HFFc6 (cell line): ENCODE measurements at regions not wholly inside any gene's neighbourhood (a gene's known extent, or its start where the extent isn't known, plus 50 kb on each side); places are given as distances from the start of the nearest gene placed in this dataset.

Experiments used
- DNase-seq: peaks from one replicate; pipeline ENCODE4 v3.0.0-alpha.2; 2018
- H3K27ac Mint-ChIP-seq: 2 replicates; pipeline ENCODE4 v1.8.0; 2020; ENCODE audit warnings: mild to moderate bottlenecking, mixed read lengths
- H3K27me3 Mint-ChIP-seq: 2 replicates; pipeline ENCODE4 v1.8.0; 2021; ENCODE audit warnings: mild to moderate bottlenecking, moderate library complexity, mixed read lengths; ENCODE audit not compliant: insufficient read depth
- H3K36me3 Mint-ChIP-seq: 2 replicates; pipeline ENCODE4 v1.8.0; 2021; ENCODE audit warnings: low read depth, mixed read lengths
- H3K4me1 Mint-ChIP-seq: 2 replicates; pipeline ENCODE4 v1.8.0; 2020; ENCODE audit warnings: low read depth, mixed read lengths
- H3K4me3 Mint-ChIP-seq: 2 replicates; pipeline ENCODE4 v1.8.0; 2020; ENCODE audit warnings: mild to moderate bottlenecking, moderate library complexity, mixed read lengths
- H3K9me3 Mint-ChIP-seq: 2 replicates; pipeline ENCODE4 v1.8.0; 2020; ENCODE audit warnings: mild to moderate bottlenecking, mixed read lengths
- CTCF ChIP-seq: fragments of 200-600 bp; sonication (generic); IDR thresholded peaks from 2 replicates; pipeline ENCODE4 v1.5.0; 2021; ENCODE audit warnings: antibody characterized with exemption, mild to moderate bottlenecking

- H3K27ac Mint-ChIP-seq = no peak overlapping the region
- H3K9me3 Mint-ChIP-seq = peaks cover 6% of the 10 kb centered on the region; the same call in 1 of the 2 replicates
- peaks cover 2% of the 10 kb centered on the region for H3K27me3 Mint-ChIP-seq
- no peak overlapping the region for H3K4me3 Mint-ChIP-seq
- no peak for TF ChIP-seq CTCF
- H3K4me1 Mint-ChIP-seq = no peaks in the 10 kb centered on the region
- H3K36me3 Mint-ChIP-seq = no peaks in the 10 kb centered on the region
- DNase-seq = no peak
These were observed 120.3 kb upstream of the CELF2 start for GRCh38 chr10:10897400-10897799.

GRCh38 chr10:10901906-10902305 is 115.8 kb upstream of the CELF2 start:
- H3K36me3 Mint-ChIP-seq = no peaks in the 10 kb centered on the region
- no peak; the same call in 1 of the 2 replicates for TF ChIP-seq CTCF
- H3K27me3 Mint-ChIP-seq = peaks cover 2% of the 10 kb centered on the region; the same call in 1 of the 2 replicates
- no peak overlapping the region for H3K4me3 Mint-ChIP-seq
- no peak overlapping the region for H3K27ac Mint-ChIP-seq
- no peaks in the 10 kb centered on the region for H3K9me3 Mint-ChIP-seq
- DNase-seq = no peak
- no peaks in the 10 kb centered on the region for H3K4me1 Mint-ChIP-seq

- no peak overlapping the region for H3K27ac Mint-ChIP-seq
- no peak for DNase-seq
- peaks cover 2% of the 10 kb centered on the region; the same call in 1 of the 2 replicates for H3K27me3 Mint-ChIP-seq
- no peak for TF ChIP-seq CTCF
- H3K9me3 Mint-ChIP-seq = no peaks in the 10 kb centered on the region
- no peak overlapping the region for H3K4me3 Mint-ChIP-seq
- no peaks in the 10 kb centered on the region for H3K36me3 Mint-ChIP-seq
- no peaks in the 10 kb centered on the region for H3K4me1 Mint-ChIP-seq
These were observed 114.7 kb upstream of the CELF2 start for GRCh38 chr10:10902951-10903350.

GRCh38 chr10:10903620-10904019 is 114.1 kb upstream of the CELF2 start:
- Mint-ChIP-seq H3K9me3 (no peaks in the 10 kb centered on the region), H3K27ac (no peak overlapping the region), H3K36me3 (no peaks in the 10 kb centered on the region), H3K4me3 (no peak overlapping the region), H3K27me3 (peaks cover 2% of the 10 kb centered on the region; the same call in 1 of the 2 replicates), H3K4me1 (no peaks in the 10 kb centered on the region)
- DNase-seq = no peak
- no peak for TF ChIP-seq CTCF

GRCh38 chr10:10910634-10911033 is 107.0 kb upstream of the CELF2 start:
- Mint-ChIP-seq H3K36me3 (no peaks in the 10 kb centered on the region), H3K9me3 (no peaks in the 10 kb centered on the region), H3K4me1 (peaks cover 22% of the 10 kb centered on the region), H3K4me3 (peak overlapping the region; percentile 87; the same call in 1 of the 2 replicates), H3K27me3 (peaks cover 9% of the 10 kb centered on the region; the same call in 1 of the 2 replicates), H3K27ac (peak overlapping the region; percentile 90; the same call in 1 of the 2 replicates)
- no peak for DNase-seq
- no peak for TF ChIP-seq CTCF

- Mint-ChIP-seq H3K4me1 (peaks cover 22% of the 10 kb centered on the region), H3K27me3 (peaks cover 9% of the 10 kb centered on the region; the same call in 1 of the 2 replicates), H3K36me3 (no peaks in the 10 kb centered on the region), H3K27ac (peak overlapping the region; percentile 90), H3K9me3 (no peaks in the 10 kb centered on the region), H3K4me3 (peak overlapping the region; percentile 87)
- TF ChIP-seq CTCF = no peak
- no peak for DNase-seq
These were observed 106.6 kb upstream of the CELF2 start for GRCh38 chr10:10911035-10911434.
